Erythroblast (primary cell): ENCODE measurements at regions not wholly inside any gene's neighbourhood (a gene's known extent, or its start where the extent isn't known, plus 50 kb on each side); places are given as distances from the start of the nearest gene placed in this dataset.
"Not testable (repeated sequence)": the region's sequence is repeated elsewhere in the genome, so short reads cannot be mapped to it uniquely, and the experiment has no call there.

Source experiments
- DNase-seq, 2 experiments: peaks; one replicate each; lab custom pipeline; 2025; lab: John Stamatoyannopoulos, UW
- GATA1 ChIP-seq: IDR thresholded peaks from 2 replicates; pipeline ENCODE4 v1.6.1; 2011; ENCODE audit warnings: low read depth, mild to moderate bottlenecking, control low read depth, low read length, moderate library complexity
- POLR2A ChIP-seq: IDR thresholded peaks from 2 replicates; pipeline ENCODE4 v1.6.1; 2011; ENCODE audit warnings: mild to moderate bottlenecking, low read length

GRCh38 chrX:125654501-125654900, 334.8 kb downstream of the TEX13C start:
- no peak for TF ChIP-seq POLR2A
- no peak for TF ChIP-seq GATA1
- DNase-seq = no peak

- no peak for DNase-seq
- no peak for TF ChIP-seq POLR2A
- no peak for TF ChIP-seq GATA1
These were observed 354.1 kb downstream of the TEX13C start for GRCh38 chrX:125673758-125674157.

GRCh38 chrX:125678258-125678657, 358.6 kb downstream of the TEX13C start:
- no peak for DNase-seq
- TF ChIP-seq POLR2A = no peak
- no peak for TF ChIP-seq GATA1

GRCh38 chrX:125680366-125680765, 360.7 kb downstream of the TEX13C start:
- DNase-seq = no peak
- TF ChIP-seq POLR2A = no peak
- no peak for TF ChIP-seq GATA1

GRCh38 chrX:125681058-125681457, 361.4 kb downstream of the TEX13C start:
- TF ChIP-seq POLR2A = no peak
- no peak for TF ChIP-seq GATA1
- DNase-seq = no peak

- no peak for DNase-seq
- TF ChIP-seq GATA1 (no peak), POLR2A (no peak)
These were observed 361.8 kb downstream of the TEX13C start for GRCh38 chrX:125681507-125681906.

GRCh38 chrX:125690522-125690921, 370.9 kb downstream of the TEX13C start:
- DNase-seq = not testable (repeated sequence)

- TF ChIP-seq POLR2A (no peak), GATA1 (no peak)
- no peak for DNase-seq
These were observed 374.5 kb downstream of the TEX13C start for GRCh38 chrX:125694171-125694570.

- DNase-seq = no peak
- no peak for TF ChIP-seq GATA1
- no peak for TF ChIP-seq POLR2A
These were observed 389.4 kb downstream of the TEX13C start for GRCh38 chrX:125709074-125709473.

GRCh38 chrX:125709532-125709931, 389.9 kb downstream of the TEX13C start:
- no peak for DNase-seq
- no peak for TF ChIP-seq POLR2A
- no peak for TF ChIP-seq GATA1

- TF ChIP-seq POLR2A (no peak), GATA1 (no peak)
- DNase-seq = no peak
These were observed 390.9 kb downstream of the TEX13C start for GRCh38 chrX:125710403-125711062.

- DNase-seq = no peak
- TF ChIP-seq GATA1 = no peak
- no peak for TF ChIP-seq POLR2A
These were observed 391.4 kb downstream of the TEX13C start for GRCh38 chrX:125711103-125711502.

GRCh38 chrX:125713633-125714032, 394.0 kb downstream of the TEX13C start:
- no peak for DNase-seq
- TF ChIP-seq GATA1 (no peak), POLR2A (no peak)

GRCh38 chrX:125727117-125727516, 407.4 kb downstream of the TEX13C start:
- TF ChIP-seq POLR2A (no peak), GATA1 (no peak)
- no peak for DNase-seq

GRCh38 chrX:125736008-125736729, 416.5 kb downstream of the TEX13C start:
- TF ChIP-seq POLR2A (no peak), GATA1 (no peak)
- no peak for DNase-seq
